HG02759 (cell line): ENCODE measurements at regions not wholly inside any gene's neighbourhood (a gene's known extent, or its start where the extent isn't known, plus 50 kb on each side); places are given as distances from the start of the nearest gene placed in this dataset.

Experiments used
- ATAC-seq: cut with Tn5 transposase; IDR thresholded peaks from one replicate; pipeline ENCODE4 v1.9.1; 2021; ENCODE audit warnings: mild to moderate bottlenecking, moderate library complexity; ENCODE audit not compliant: unreplicated experiment

DNA sequence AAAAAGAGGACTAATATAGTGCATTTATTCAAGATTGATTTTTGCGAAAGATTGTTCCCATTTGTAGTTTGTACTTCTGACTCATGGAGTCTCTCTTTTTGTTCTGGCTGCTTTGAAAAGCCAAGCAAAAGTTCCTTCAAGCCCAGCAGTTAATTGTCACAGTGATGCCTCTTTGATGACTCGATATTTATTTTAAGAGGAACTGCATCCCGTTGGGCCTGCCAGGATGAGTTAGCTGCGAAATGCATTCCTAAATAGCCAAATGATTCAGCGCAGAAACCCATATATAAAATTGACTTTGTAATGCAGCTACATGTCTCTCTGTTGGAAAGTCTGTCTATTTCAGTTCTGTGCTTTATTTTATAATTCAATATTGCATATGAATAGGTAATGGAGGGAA lies 295.1 kb downstream of the GBA3 start:
- ATAC-seq, result no peak

DNA sequence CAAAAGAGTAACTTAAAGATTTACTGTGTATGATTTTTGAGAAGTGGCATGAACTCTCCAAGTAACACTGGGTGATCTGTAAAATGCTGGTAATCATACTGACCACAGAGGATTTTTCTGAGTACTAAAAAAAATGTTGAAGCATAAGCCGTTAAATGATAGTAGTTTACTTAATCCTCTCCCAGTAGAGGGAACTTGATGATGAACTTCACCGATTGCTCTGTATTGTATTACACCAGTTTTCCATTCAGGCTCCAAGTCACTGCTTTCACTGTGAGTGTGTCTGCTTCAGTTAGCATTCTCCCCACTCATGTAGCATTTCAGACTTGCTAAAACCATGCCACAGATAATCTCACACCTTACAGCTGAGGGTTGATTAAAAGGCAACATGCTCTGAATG lies 294.1 kb downstream of the GBA3 start:
- no peak for ATAC-seq

DNA sequence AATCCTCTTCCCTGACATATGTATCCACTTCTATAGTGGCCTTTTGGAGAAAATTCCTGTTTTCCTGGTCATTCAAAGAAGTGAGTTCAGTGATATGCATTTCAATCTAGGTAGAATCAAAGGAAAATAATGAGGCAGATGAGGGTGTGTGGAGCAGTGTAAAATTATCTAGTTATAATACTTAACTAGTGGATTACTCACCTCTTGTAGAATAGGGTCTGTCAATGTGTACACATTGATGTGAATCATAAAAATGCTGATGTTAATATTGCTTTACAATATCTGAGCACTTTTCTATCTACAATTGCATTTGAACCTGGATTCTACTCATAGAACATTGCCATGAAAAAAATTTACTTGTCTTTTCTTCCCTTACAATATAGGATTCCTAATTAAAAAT lies 293.5 kb downstream of the GBA3 start:
- ATAC-seq, result no peak

DNA sequence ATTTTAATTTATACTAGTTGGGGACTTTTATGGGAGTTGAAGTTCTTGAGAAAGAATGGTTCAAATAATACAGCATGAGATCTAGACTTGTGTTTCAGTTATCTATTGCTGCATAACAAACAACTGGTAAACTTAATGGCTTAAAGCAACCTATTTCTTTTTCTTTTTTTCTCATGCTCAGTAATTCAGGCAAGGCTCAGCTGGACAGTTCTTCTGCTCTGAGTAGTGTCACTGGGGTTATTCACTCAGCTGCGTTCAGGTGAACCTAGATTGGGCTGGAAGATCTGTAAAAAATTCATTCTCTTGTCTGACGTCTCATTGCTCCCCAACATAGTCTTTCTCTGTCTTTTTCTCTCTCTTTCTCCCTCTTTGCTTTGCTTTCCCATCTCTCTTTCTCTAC lies 291.7 kb downstream of the GBA3 start:
- ATAC-seq, result no peak

DNA sequence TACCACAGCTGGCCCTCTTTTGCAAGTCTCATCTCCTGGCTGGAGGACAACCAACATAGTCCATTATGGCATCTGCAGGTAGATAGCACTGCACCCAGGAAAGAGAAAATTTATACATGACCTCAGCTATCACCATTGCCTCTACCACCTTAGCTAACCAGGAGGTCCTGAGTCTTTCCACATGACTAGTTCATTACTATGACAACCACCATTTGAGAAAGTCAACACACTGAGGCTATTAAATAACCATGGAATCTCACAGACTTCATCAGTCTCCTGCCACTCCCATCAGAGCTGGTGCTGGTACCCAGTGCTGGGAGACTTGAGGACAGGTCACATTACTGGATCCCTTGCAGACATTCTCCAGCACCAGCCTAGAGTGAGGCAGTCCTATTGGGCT lies 285.9 kb downstream of the GBA3 start:
- ATAC-seq, result no peak

DNA sequence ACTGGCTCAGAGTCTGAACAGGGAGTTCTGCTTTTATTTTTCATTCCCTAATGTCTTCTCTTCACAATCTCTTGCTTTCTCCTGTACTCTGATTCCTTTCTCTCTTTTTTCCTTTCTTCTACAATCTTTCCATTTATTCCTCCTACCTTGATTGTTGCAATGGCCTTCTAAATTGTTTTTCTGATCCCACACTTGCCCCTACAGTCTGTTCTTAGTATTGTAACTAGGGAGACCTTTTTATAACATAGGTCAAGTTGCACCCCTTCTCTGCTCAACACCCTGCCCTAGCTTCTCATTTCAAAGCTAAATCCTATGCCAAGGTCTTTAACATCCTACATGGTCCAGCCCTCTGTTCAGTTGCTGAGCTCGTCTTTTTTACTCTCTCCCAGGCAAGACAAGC lies 277.9 kb downstream of the GBA3 start:
- ATAC-seq, result no peak

DNA sequence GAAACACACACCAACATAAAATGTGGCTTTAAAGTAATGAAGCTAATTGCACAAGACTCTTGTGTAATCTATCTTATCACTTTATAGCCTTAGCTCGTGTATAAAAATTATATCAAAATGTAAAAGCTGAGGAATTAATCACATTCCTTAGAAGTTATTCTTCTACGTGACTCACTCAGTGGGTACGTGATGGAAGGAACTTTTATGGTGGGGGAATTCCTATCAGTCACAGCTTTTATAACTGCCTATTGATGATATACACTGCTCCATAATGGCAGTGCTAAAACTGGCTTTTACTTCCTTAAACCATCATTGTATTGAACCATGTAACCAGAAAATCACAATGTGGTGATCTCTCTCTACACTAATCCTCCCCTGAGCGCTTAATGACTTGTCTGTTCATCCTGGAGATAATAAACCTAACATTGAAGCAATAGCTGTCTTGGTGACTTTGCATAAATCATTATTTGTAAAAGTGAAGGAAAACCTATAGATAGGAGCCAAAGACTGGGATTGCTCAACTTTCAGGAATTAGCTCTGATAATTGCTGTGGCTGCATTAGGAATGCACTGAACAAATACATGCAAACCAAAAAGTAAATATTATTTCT lies 276.7 kb downstream of the GBA3 start:
- no peak for ATAC-seq

DNA sequence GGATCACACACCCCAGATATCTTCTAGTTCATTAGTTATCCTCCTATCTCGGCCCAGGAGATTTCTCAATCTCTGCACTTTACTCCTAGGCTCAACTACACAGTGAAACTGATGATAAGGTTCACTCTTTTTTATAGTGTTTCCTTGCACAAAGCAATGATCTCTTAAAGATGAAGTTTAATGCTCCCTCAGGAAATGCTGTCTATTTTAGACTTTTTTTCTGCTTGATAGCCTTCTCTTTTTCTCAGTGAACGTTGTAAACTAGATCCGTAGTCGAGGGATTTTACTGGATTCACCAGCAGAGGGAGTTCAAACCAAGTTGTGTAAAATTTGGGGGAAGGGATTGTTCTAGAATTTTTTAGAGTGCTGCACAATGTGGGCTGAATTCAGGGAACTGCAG lies 269.6 kb downstream of the GBA3 start:
- ATAC-seq, result no peak

DNA sequence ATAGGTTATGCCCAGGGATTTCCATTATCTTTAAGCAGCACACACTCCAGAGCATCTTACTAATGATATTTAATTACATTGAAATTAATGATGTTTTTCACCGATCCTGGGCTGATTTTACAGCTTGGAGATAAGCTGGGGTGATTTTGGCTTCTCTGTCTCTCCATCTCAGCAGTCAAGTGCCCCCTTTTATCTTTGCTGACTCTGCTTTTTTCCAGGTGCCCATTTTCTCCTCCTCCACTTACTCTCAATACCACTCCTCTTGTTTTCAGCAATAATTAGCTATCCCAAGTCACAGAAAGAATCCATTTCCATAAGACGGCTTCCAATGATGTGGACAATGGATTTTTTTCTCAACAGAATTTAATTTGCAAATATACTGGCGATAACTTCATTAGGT lies 266.7 kb downstream of the GBA3 start:
- no peak for ATAC-seq

DNA sequence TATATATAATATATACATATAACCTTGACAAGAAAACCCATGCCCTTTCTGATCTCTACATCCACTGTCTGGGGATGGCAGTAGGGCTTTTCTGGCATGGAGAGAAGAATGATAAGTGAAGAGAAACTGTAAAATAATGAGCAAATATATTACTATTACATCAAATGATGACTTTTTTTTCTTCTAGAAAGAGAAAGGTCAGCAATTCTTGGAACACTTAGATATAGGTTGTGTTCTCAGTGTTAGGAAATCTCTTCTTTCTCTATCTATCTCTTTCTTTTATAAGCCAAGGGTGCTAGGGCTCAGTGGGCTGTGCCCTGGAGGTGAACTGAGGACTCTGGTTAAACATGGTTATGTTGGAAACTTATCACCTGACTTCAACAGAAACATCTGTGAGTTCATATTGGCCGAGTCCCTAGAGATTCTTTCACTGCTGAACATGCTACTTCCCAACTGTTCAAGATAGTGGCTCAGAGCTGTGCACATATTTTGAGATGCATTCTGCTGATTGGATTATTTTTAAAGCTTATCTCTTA lies 265.1 kb downstream of the GBA3 start:
- no peak for ATAC-seq

DNA sequence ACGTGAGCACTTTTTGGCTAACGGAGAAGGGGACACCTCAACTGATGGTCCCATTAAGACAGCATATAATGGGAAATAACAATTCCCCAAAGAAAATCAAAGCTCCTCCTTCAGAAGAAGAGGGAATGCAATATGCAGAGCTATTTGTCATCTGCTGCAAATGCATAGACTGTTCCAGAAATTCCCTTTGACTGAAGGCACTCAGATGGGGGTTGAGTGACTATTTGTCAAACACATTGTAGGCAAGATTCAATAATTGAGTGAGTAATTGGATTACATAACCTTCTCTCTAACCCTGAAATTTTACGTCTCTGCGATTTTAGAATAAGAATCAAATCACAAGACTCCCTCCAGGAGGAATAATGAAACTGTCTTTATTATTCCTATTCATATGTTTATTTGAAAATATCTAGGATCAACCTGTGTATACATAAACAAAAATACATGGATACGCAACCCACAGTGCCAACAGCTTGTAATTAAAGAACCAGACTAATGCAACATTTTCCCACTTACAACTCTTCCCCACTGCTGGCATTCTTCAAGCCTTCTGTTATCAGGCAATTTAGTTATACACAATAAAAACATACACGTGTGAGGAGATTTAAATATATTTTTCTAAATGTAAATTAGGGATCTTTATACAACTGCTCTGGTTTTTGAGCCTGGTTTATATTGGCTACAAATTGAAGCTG lies 256.6 kb downstream of the GBA3 start:
- no peak for ATAC-seq

DNA sequence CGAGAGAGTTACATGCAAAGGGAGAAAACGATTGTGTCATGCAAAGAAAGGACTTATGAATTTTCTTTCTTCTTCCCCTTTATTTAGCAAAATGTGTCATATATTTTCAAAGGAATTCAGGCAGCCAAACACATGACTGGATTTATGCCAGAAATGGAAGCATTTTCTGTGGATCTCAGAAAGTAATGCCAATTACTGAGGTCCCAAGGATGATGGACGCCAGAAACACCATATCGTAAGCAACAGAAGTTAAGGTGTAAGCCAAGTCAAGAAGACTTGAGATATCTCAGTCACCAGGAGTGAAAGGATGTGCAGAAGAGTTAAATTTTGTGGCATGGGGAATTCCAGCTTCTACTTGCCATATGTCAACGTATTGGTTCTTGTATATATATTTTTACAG lies 255.1 kb downstream of the GBA3 start:
- no peak for ATAC-seq

DNA sequence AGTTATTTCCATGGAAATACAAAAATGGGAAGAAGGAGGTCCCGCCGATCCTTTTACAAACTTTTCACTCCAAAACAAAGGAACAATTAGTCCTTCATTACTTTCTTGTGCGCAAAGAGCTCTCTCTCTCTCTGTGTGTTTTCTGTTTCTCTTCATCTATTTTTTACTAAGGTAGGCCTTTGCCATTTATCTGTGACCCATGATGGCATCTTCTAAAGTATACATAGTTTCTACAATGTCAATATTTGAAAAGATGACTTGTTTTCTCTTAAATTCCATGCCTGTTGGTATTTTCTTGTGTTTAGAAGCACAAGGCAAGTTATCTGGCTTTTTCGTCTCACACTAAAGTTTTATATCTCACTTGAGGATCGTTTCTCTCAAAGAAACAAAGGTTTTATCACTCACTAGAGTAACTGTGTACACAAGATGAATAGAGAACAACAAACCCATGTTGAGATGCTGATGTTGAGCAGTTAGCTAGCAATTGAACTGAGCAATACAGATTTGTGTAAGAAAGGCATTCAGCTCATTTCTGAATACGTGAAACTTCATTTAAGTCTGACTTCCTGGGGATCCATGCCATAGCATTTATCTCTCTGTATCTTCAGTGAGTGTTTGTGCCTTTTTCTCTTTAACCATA lies 250.3 kb downstream of the GBA3 start:
- ATAC-seq, result no peak

DNA sequence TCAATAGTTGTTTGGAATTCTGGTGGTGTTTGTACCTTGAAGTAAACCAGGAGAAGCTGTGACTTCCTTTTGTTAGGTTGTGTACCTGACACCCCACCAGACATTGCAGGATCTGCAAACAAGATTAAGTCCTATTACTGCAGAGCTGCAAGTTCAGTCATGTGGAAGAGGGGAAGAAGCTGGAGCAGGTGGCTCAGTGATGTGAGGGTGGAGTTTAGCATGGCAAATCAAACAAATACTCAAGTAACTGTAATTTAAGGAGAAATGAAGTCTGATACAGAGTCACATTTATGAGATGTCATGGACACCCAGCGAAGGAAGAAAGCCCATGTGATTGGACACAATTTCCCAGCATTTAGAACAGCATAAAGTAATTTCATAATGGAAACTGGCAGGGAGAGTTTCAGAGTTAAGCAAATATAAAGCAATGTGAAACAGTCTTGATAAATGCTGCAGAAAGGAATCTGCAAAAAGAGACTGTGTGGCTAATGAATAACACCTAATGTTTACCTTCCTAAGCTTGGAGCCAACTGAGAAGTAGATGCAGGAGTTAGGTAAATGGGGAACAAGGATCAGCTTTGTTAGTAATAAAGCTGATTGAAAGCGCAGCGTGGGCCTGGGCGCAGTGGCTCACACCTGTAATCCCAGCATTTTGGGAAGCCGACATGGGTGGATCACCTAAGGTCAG lies 249.1 kb downstream of the GBA3 start:
- no peak for ATAC-seq

DNA sequence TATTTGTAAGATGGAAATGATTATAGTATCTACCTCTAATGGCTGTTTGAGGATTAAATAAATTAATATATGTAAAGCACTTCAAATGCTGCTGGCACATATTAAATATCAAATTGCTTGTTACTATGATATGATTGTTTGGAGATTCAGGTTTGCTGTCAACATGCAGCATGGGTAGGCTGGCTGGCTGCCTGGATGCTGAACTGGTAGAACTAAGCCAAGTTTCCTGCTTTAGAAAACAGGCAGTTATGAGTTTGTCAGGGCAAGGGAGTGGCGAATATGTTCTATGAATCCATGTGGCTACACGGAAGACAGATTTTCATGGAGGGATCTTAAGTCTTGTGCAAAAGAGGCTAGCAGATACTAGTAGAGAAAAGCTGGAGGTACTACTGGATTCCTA lies 239.6 kb downstream of the GBA3 start:
- no peak for ATAC-seq

DNA sequence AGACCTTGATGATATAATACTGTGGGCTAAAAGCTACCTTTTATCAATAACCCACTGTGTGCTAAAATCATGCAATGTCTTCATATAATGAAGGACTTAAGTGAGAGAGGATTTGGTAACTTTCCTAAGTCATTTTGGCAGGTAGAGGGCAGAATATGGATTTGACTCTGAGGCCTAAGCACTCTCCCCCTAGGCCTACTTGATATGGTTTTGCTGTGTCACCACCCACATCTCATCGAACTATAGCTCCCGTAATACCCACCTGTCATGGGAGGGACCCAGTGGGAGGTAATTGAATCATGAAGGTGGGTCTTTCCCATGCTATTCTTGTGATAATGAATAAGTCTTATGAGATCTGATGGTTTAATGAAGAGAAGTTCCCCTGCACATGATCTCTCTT lies 229.7 kb downstream of the GBA3 start:
- ATAC-seq, result no peak

DNA sequence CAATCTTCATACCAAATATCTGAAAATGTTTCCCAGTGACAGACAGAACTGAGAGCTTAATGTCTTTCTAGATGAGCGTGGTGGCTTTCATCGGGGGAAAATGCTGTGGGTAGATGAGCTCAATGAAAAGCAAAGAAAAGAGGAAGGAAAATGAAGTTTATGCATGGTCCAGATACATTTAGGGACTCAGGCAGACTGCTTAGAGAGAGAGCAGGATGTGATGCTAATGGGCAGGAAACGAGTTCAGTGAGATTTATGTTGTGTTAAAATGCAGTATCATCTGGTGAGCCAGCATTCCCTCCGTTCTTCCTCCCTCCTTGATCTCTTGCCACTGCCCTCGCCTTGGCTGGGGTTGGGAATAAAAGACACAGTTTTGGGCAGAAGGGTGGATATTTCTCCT lies 229.2 kb downstream of the GBA3 start:
- ATAC-seq, result no peak

DNA sequence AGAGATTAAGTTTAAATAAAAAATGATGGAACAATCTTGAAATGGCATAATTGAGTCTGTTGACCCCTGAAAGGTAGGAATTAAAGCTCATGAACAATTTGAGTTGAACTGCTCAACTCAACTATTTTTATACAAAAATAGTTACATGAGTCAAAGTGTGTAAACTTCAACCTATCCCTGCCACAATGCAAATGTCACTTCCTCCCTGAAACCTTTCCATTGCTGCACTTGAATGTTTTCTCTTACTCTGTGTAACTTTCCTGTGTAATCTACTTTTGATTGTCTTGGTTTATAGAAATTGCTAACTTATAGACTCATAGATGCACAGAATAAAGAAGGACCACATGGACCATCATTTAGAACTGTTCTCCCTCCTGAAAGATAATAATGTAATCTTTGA lies 218.5 kb downstream of the GBA3 start:
- no peak for ATAC-seq

DNA sequence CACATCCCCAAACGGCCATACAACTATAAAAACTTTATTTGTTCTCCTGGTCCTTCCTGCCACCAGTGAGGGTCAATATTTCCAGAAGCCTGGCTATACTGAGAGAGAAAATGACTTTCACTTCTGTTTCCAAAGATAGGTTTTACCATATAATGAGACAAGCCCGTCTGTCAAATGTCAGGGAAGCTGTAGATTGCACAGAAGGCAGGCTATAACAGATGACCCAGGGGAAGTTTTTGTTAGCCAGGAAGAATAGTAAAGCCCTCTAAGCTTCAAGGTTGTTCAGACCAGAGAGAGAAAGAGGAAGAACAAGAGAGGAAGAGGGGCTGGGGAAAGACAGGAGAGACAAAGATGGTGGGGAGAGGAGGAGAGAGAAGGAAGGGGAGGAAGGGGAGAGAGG lies 217.5 kb downstream of the GBA3 start:
- no peak for ATAC-seq

DNA sequence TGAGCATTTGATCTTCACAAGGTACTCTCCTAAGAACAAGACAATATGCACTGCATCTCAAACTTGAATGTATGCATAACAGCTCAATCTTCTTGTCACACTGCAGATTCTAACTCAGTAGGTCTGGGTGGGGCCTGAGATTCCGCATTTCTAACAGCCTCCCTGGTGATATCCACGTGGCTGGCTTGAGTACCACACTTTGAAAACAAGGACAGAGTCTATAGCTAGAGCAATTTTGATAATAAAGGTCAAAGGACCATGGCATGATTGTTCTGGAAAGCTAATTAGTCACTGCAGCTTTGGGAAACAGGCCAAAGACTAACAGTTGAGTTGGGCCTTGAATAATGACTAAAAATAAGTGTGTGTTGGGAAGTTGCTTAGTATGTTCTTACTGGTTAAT lies 213.3 kb downstream of the GBA3 start:
- no peak for ATAC-seq

DNA sequence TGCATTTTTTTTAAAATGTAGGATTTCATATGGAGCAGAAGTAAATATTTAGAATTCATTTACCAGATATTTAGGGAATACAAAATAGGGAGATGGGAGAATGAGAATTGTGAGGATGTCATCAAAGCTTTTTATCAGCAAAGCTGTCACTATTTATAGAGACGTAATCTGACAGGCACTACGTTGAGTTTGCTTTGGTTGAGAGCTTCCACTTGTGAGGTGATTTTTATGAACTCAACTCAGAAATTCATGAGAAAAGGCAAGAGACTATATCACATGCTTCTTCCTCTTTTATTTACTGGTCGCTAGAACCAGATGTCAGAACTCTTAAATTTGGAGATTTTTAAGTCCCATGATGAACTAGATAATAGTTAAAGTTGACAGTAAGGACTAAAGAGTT lies 211.2 kb downstream of the GBA3 start:
- no peak for ATAC-seq

DNA sequence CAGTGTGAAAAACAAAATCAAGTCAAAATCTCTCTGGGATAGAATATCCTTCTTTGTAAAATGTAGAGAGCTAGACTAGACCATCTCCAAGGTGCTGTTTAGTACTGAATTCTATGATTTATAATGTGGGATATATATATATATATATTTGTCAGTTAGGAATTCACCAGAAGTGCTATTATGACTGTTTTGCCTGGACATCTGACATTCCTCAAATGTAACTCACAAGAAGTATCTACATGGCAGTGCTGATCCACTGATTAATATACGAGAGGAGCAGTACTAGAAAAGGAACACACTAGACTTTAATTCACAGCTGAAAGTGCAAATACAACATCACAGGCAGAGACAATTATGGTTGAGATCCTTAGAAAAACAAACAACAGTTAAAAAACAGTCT lies 208.9 kb downstream of the GBA3 start:
- no peak for ATAC-seq
